WTC11 (cell line): ENCODE measurements at regions not wholly inside any gene's neighbourhood (a gene's known extent, or its start where the extent isn't known, plus 50 kb on each side); places are given as distances from the start of the nearest gene placed in this dataset.
"Not testable (repeated sequence)": the region's sequence is repeated elsewhere in the genome, so short reads cannot be mapped to it uniquely, and the experiment has no call there.

ENCODE experiments used
- ATAC-seq: fragments of 200-7000 bp; cut with Tn5 transposase; 2 replicates; pipeline ENCODE4 v1.10.0; 2021; ENCODE audit warnings: mild to moderate bottlenecking, moderate library complexity
- CTCF ChIA-PET: fragments of 300-600 bp; sonication (Branson Sonifier 250); formaldehyde crosslinking; loops from one replicate; lab custom pipeline; 2021; ENCODE audit warnings: antibody characterized with exemption; lab: Charles Lee
- POLR2A ChIA-PET: fragments of 350-600 bp; sonication (Branson Sonifier 250); formaldehyde crosslinking; loops from one replicate; lab custom pipeline; 2021; ENCODE audit warnings: antibody characterized with exemption; lab: Charles Lee
- DNase-seq: peaks from one replicate; pipeline ENCODE4 v3.0.0; 2021; ENCODE audit warnings: low spot score
- H3K27ac Mint-ChIP-seq: 2 replicates; pipeline ENCODE4 v1.8.0; 2021; ENCODE audit warnings: mixed read lengths
- H3K27me3 Mint-ChIP-seq: 2 replicates; pipeline ENCODE4 v1.8.0; 2021; ENCODE audit warnings: low read depth, mild to moderate bottlenecking, moderate library complexity, mixed read lengths
- H3K36me3 Mint-ChIP-seq: 2 replicates; pipeline ENCODE4 v1.8.0; 2021; ENCODE audit warnings: mixed read lengths
- H3K4me1 Mint-ChIP-seq: 2 replicates; pipeline ENCODE4 v1.8.0; 2022; ENCODE audit warnings: mixed read lengths
- H3K4me3 Mint-ChIP-seq: 2 replicates; pipeline ENCODE4 v1.8.0; 2021; ENCODE audit warnings: mild to moderate bottlenecking, moderate library complexity, mixed read lengths
- H3K9me3 Mint-ChIP-seq: 2 replicates; pipeline ENCODE4 v1.8.0; 2021; ENCODE audit warnings: mixed read lengths
- AFF4 ChIP-seq: sonication (generic); formaldehyde crosslinking; IDR thresholded peaks from 2 replicates; pipeline ENCODE4 v1.8.1; 2023; ENCODE audit warnings: mild to moderate bottlenecking, missing genetic modification reagents, borderline replicate concordance
- ATF1 ChIP-seq: sonication (generic); formaldehyde crosslinking; IDR thresholded peaks from 2 replicates; pipeline ENCODE4 v1.8.1; 2023; ENCODE audit warnings: mild to moderate bottlenecking, moderate library complexity, missing genetic modification reagents
- ATF3 ChIP-seq: sonication (generic); formaldehyde crosslinking; conservative IDR thresholded peaks from 2 replicates; pipeline ENCODE4 v1.8.1; 2022; ENCODE audit warnings: mild to moderate bottlenecking, missing genetic modification reagents
- GTF2I ChIP-seq: fragments of 250-450 bp; sonication (Bioruptor Pico); conservative IDR thresholded peaks from 2 replicates; pipeline ENCODE4 v1.4.0; 2021; ENCODE audit warnings: mild to moderate bottlenecking
- HMGA2 ChIP-seq: fragments of 250-450 bp; sonication (Bioruptor Pico); IDR thresholded peaks from 2 replicates; pipeline ENCODE4 v1.4.0; 2021; ENCODE audit warnings: mild to moderate bottlenecking, moderate library complexity
- HMGXB4 ChIP-seq: sonication (generic); formaldehyde crosslinking; IDR thresholded peaks from 2 replicates; pipeline ENCODE4 v1.8.1; 2023; ENCODE audit warnings: mild to moderate bottlenecking, moderate library complexity, missing genetic modification reagents
- JUN ChIP-seq: sonication (generic); formaldehyde crosslinking; IDR thresholded peaks from 2 replicates; pipeline ENCODE4 v1.8.0; 2023; ENCODE audit warnings: mild to moderate bottlenecking, missing genetic modification reagents
- MYBL2 ChIP-seq: sonication (generic); formaldehyde crosslinking; IDR thresholded peaks from 2 replicates; pipeline ENCODE4 v1.8.1; 2023; ENCODE audit warnings: mild to moderate bottlenecking, moderate library complexity, missing genetic modification reagents
- OVOL2 ChIP-seq: fragments of 250-450 bp; sonication (Bioruptor Pico); IDR thresholded peaks from 2 replicates; pipeline ENCODE4 v1.9.0; 2021; ENCODE audit warnings: mild to moderate bottlenecking, borderline replicate concordance
- PREB ChIP-seq: sonication (generic); formaldehyde crosslinking; IDR thresholded peaks from 2 replicates; pipeline ENCODE4 v1.8.1; 2022; ENCODE audit warnings: mild to moderate bottlenecking, missing genetic modification reagents, moderate library complexity, borderline replicate concordance
- RORB ChIP-seq: fragments of 250-450 bp; sonication (Bioruptor Pico); IDR thresholded peaks from 2 replicates; pipeline ENCODE4 v1.9.0; 2021; ENCODE audit warnings: mild to moderate bottlenecking
- SP1 ChIP-seq: sonication (generic); formaldehyde crosslinking; conservative IDR thresholded peaks from 2 replicates; pipeline ENCODE4 v1.8.1; 2022; ENCODE audit warnings: missing genetic modification reagents
- ZNF121 ChIP-seq: sonication (generic); formaldehyde crosslinking; IDR thresholded peaks from 2 replicates; pipeline ENCODE4 v1.8.0; 2023; ENCODE audit warnings: missing genetic modification reagents
- ZNF532 ChIP-seq: fragments of 250-450 bp; sonication (Bioruptor Pico); IDR thresholded peaks from 2 replicates; pipeline ENCODE4 v1.9.0; 2021; ENCODE audit warnings: mild to moderate bottlenecking, borderline replicate concordance

- TF ChIP-seq AFF4 (CRISPR knock-in tag) = no peak
- no peak for TF ChIP-seq PREB (CRISPR knock-in tag)
- TF ChIP-seq MYBL2 (CRISPR knock-in tag) = no peak
- TF ChIP-seq ZNF532 (CRISPR knock-in tag) = no peak
- TF ChIP-seq RORB (CRISPR knock-in tag) = no peak
- TF ChIP-seq JUN (CRISPR knock-in tag) = no peak
Measured at GRCh38 chr1:189131576-189131975, 1346.1 kb downstream of the BRINP3 start (continued).

- DNase-seq, H3K27ac Mint-ChIP-seq, ATAC-seq, H3K36me3 Mint-ChIP-seq, POLR2A ChIA-PET, H3K4me3 Mint-ChIP-seq, H3K4me1 Mint-ChIP-seq, H3K27me3 Mint-ChIP-seq, CTCF ChIA-PET: not testable (repeated sequence)
- peaks cover 17% of the 10 kb centered on the region for H3K9me3 Mint-ChIP-seq
Measured at GRCh38 chr1:189139748-189140147, 1337.9 kb downstream of the BRINP3 start.

- TF ChIP-seq ZNF121 (CRISPR knock-in tag) (no peak), ATF1 (CRISPR knock-in tag) (no peak), ATF3 (CRISPR knock-in tag) (no peak), SP1 (no peak), HMGXB4 (CRISPR knock-in tag) (no peak), OVOL2 (no peak), GTF2I (CRISPR knock-in tag) (no peak), HMGA2 (CRISPR knock-in tag) (no peak)
- Mint-ChIP-seq H3K4me1 (no peaks in the 10 kb centered on the region), H3K27me3 (no peaks in the 10 kb centered on the region), H3K4me3 (no peak overlapping the region), H3K27ac (no peak overlapping the region), H3K9me3 (peaks cover 17% of the 10 kb centered on the region), H3K36me3 (peaks cover 8% of the 10 kb centered on the region)
- ATAC-seq = no peak
- DNase-seq = no peak
- ChIA-PET CTCF (no interaction called here), POLR2A (no interaction called here)
Measured at GRCh38 chr1:189141056-189141455, 1336.6 kb downstream of the BRINP3 start.
